ENCODE measurements at regions not wholly inside any gene's neighbourhood (a gene's known extent, or its start where the extent isn't known, plus 50 kb on each side); places are given as distances from the start of the nearest gene placed in this dataset.

DNA sequence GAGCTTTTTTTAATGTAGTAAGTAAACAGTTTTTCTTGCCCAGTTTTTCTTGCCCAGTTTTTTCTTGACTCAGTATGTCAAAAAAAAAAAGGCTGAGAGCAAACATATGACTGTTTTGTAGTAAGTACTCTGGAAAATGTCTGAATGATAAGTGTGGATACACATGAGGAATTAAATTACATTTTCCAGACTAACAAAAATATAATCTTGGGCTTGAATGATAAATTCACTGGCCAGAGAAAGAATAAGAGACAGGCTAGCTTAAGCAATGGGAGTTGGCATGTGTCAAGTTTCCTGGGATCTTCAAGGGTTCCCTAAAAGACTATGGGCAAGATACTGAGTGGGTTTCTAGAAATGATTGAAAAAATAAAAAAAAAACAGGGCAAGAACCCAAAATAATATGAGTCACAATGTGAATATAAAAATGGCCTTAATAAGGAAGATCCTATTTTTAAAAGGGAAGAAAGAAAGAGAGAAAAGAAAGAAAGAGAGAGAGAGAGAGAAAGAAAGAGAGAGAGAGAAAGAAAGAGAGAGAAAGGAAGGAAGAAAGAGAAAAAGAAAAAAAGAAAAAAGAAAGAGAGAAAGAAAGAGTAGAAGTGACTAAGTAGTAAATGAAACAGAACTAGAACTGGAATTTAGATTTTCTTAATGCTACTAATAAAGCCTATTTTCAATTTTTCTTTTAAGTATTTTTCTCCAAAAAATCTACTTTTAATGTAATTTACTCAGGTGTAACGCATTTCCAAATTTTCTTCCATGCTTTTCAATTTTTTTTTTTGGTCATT is 60.2 kb downstream of the TFPI2 start:
- H3K27me3 ChIP-seq (ENCODE audit: control insufficient read depth in 2 of 2, insufficient read depth in 1 of 2, low read length in 1 of 2), result no peaks in the 10 kb centered on the region
- no peaks in the 10 kb centered on the region for H3K4me1 ChIP-seq (ENCODE audit: control insufficient read depth in 2 of 2, insufficient read depth in 2 of 2, low read length in 2 of 2)
- no peaks in the 10 kb centered on the region for H3K36me3 ChIP-seq (ENCODE audit: control insufficient read depth in 2 of 2, insufficient read depth in 2 of 2, low read length in 1 of 2)
- no peak for DNase-seq (ENCODE audit: low read depth in 6 of 9, low spot score in 9 of 9)
- H3K27ac ChIP-seq (ENCODE audit: low read depth in 1 of 2, low read length in 1 of 2), result no peak overlapping the region
- WGBS, result 98% methylated on average over 1 of the region's 1 CpG
- H3K4me3 ChIP-seq (ENCODE audit: low read length in 2 of 2), result no peak overlapping the region
- no peaks in the 10 kb centered on the region for H3K9me3 ChIP-seq (ENCODE audit: control insufficient read depth in 2 of 2, insufficient read depth in 1 of 2, low read length in 1 of 2)

DNA sequence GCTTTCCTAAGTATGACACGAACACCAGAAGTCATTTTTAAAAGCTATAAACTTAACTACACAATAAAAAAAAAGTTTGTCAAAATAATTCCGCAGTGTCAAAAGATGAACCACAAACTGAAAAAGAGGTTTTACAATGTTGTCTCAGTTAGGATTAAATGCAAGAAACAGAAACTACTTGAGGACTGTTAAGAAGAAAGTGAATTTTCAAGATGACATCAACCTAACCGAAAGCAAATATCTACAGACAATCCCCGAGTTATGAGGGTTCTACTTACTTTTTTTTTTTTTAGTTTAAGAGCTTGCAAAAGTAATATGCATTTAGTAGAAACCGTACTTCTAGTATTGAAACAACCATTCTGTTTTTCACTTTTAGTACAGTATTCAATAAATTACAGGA is 62.3 kb downstream of the TFPI2 start:
- H3K27ac ChIP-seq (ENCODE audit: low read depth in 1 of 2, low read length in 1 of 2), result no peak overlapping the region
- H3K4me3 ChIP-seq (ENCODE audit: low read length in 2 of 2), result no peak overlapping the region
- H3K4me1 ChIP-seq (ENCODE audit: control insufficient read depth in 2 of 2, insufficient read depth in 2 of 2, low read length in 2 of 2), result no peaks in the 10 kb centered on the region
- DNase-seq (ENCODE audit: low read depth in 6 of 9, low spot score in 9 of 9), result no peak
- no peaks in the 10 kb centered on the region for H3K36me3 ChIP-seq (ENCODE audit: control insufficient read depth in 2 of 2, insufficient read depth in 2 of 2, low read length in 1 of 2)
- WGBS, result 94% methylated on average over 5 of the region's 5 CpGs
- no peaks in the 10 kb centered on the region for H3K9me3 ChIP-seq (ENCODE audit: control insufficient read depth in 2 of 2, insufficient read depth in 1 of 2, low read length in 1 of 2)
- no peaks in the 10 kb centered on the region for H3K27me3 ChIP-seq (ENCODE audit: control insufficient read depth in 2 of 2, insufficient read depth in 1 of 2, low read length in 1 of 2)

DNA sequence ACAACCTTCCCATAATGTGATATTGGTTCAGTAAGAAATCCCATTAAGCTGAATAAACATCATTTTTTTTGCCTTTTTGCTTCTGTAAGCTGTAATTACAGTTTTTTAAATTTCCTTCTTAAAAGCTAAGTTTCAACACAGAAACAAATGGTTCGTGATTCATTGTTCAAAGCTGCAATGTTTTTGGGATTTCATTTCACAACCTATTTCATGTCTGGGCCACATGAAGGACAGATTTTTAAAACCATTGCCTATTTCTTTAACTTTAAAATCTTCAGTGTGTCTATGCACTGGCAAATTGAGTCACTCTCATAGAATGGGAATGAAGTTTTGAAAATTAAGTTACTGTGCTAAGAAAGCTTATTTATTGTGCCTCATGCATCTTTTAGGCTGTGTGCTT is 66.9 kb downstream of the TFPI2 start:
- Histone ChIP-seq H3K27me3 (ENCODE audit: control insufficient read depth in 2 of 2, insufficient read depth in 1 of 2, low read length in 1 of 2) (no peaks in the 10 kb centered on the region), H3K4me1 (ENCODE audit: control insufficient read depth in 2 of 2, insufficient read depth in 2 of 2, low read length in 2 of 2) (no peaks in the 10 kb centered on the region), H3K9me3 (ENCODE audit: control insufficient read depth in 2 of 2, insufficient read depth in 1 of 2, low read length in 1 of 2) (no peaks in the 10 kb centered on the region), H3K27ac (ENCODE audit: low read depth in 1 of 2, low read length in 1 of 2) (no peak overlapping the region), H3K4me3 (ENCODE audit: low read length in 2 of 2) (no peak overlapping the region), H3K36me3 (ENCODE audit: control insufficient read depth in 2 of 2, insufficient read depth in 2 of 2, low read length in 1 of 2) (no peaks in the 10 kb centered on the region)
- DNase-seq (ENCODE audit: low read depth in 6 of 9, low spot score in 9 of 9), result no peak
- 93% methylated on average over 1 of the region's 1 CpG for WGBS

DNA sequence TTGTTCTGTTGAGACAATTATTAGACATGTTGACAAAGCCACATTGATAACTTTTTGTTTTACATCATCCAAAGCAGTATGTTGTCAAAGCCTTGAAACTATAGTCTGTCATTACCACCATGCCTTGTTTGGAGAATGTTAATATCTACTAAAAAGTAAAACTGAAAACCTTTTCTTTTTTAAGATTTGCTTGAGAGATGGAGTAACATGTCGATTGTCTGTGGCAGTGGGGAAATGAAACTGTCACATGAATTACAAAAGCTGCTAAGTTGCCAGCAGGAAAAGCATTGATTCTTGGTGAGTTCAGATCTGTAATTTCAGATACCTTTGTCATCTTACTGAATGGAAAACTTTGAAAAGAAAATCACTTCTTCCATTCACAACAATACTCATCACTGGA is 69.1 kb downstream of the TFPI2 start:
- no peaks in the 10 kb centered on the region for H3K9me3 ChIP-seq (ENCODE audit: control insufficient read depth in 2 of 2, insufficient read depth in 1 of 2, low read length in 1 of 2)
- H3K4me1 ChIP-seq (ENCODE audit: control insufficient read depth in 2 of 2, insufficient read depth in 2 of 2, low read length in 2 of 2), result no peaks in the 10 kb centered on the region
- H3K27ac ChIP-seq (ENCODE audit: low read depth in 1 of 2, low read length in 1 of 2), result no peak overlapping the region
- no peak for DNase-seq (ENCODE audit: low read depth in 6 of 9, low spot score in 9 of 9)
- no peak overlapping the region for H3K4me3 ChIP-seq (ENCODE audit: low read length in 2 of 2)
- 61% methylated on average over 1 of the region's 1 CpG for WGBS
- no peaks in the 10 kb centered on the region for H3K27me3 ChIP-seq (ENCODE audit: control insufficient read depth in 2 of 2, insufficient read depth in 1 of 2, low read length in 1 of 2)
- no peaks in the 10 kb centered on the region for H3K36me3 ChIP-seq (ENCODE audit: control insufficient read depth in 2 of 2, insufficient read depth in 2 of 2, low read length in 1 of 2)

DNA sequence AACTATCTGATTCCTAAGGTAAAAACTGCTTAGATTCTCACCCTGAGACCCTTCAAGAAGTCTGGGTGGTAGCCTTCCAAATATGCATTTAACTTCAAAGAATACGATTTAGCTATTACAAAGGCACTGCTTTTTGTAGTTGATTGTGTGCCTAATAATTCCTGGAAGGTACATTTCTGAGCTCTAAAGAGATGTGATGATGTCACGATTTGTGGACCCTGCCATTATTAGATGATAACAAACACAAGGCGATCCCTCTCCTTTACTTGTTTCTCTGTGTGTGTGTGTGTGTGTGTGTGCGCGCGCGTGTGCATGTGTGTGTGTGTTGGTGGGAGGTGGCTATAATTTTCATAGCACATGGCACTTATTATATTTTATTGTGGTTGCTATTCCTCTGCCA is 70.9 kb downstream of the TFPI2 start:
- Histone ChIP-seq H3K4me3 (ENCODE audit: low read length in 2 of 2) (no peak overlapping the region), H3K27me3 (ENCODE audit: control insufficient read depth in 2 of 2, insufficient read depth in 1 of 2, low read length in 1 of 2) (no peaks in the 10 kb centered on the region), H3K27ac (ENCODE audit: low read depth in 1 of 2, low read length in 1 of 2) (no peak overlapping the region), H3K36me3 (ENCODE audit: control insufficient read depth in 2 of 2, insufficient read depth in 2 of 2, low read length in 1 of 2) (no peaks in the 10 kb centered on the region), H3K9me3 (ENCODE audit: control insufficient read depth in 2 of 2, insufficient read depth in 1 of 2, low read length in 1 of 2) (no peaks in the 10 kb centered on the region), H3K4me1 (ENCODE audit: control insufficient read depth in 2 of 2, insufficient read depth in 2 of 2, low read length in 2 of 2) (no peaks in the 10 kb centered on the region)
- 85% methylated on average over 7 of the region's 7 CpGs for WGBS
- DNase-seq (ENCODE audit: low read depth in 6 of 9, low spot score in 9 of 9), result no peak

DNA sequence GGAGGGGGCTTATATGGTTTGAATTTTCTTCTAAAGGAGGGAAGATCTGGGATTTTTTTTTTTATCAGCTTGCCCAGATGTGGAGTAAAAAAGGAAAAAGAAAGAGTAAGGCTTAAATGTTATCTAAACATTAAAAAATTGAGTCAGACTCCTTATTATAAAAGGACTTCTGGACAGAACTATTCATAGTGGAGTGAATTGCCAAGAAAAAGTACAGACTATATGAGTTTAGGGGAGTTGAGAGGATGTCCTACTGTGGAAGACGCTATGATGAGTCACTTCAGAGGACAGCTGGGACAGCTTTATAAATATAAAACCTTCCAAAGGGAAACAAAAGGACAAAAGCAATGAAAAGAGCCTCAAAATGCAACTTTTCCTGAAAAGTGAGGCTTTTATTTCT is 73.0 kb downstream of the TFPI2 start:
- Histone ChIP-seq H3K36me3 (ENCODE audit: control insufficient read depth in 2 of 2, insufficient read depth in 2 of 2, low read length in 1 of 2) (no peaks in the 10 kb centered on the region), H3K4me3 (ENCODE audit: low read length in 2 of 2) (no peak overlapping the region), H3K9me3 (ENCODE audit: control insufficient read depth in 2 of 2, insufficient read depth in 1 of 2, low read length in 1 of 2) (no peaks in the 10 kb centered on the region), H3K27me3 (ENCODE audit: control insufficient read depth in 2 of 2, insufficient read depth in 1 of 2, low read length in 1 of 2) (no peaks in the 10 kb centered on the region), H3K27ac (ENCODE audit: low read depth in 1 of 2, low read length in 1 of 2) (no peak overlapping the region), H3K4me1 (ENCODE audit: control insufficient read depth in 2 of 2, insufficient read depth in 2 of 2, low read length in 2 of 2) (no peaks in the 10 kb centered on the region)
- WGBS, result 93% methylated on average over 1 of the region's 1 CpG
- no peak for DNase-seq (ENCODE audit: low read depth in 6 of 9, low spot score in 9 of 9)

DNA sequence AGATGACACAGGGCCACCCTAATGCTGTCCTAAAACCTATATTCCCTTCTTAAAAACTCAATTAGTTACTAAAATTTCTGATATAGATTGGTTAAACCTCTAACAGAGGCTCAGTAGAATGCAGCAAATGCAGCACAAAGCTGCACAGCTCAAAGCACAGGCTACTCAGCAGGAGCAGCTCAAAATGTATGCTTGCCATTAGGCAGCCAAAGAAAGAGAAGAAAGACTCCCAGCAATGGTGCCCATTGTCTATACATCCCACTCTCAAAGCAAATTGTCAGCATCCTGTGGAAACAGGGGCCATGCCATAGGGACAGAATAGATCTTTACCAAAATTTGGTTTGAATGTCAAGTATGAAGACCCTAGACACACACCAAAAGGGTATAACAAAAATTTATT is 73.5 kb downstream of the TFPI2 start:
- H3K27ac ChIP-seq (ENCODE audit: low read depth in 1 of 2, low read length in 1 of 2), result no peak overlapping the region
- no peak for DNase-seq (ENCODE audit: low read depth in 6 of 9, low spot score in 9 of 9)
- H3K9me3 ChIP-seq (ENCODE audit: control insufficient read depth in 2 of 2, insufficient read depth in 1 of 2, low read length in 1 of 2), result no peaks in the 10 kb centered on the region
- no peaks in the 10 kb centered on the region for H3K27me3 ChIP-seq (ENCODE audit: control insufficient read depth in 2 of 2, insufficient read depth in 1 of 2, low read length in 1 of 2)
- no peak overlapping the region for H3K4me3 ChIP-seq (ENCODE audit: low read length in 2 of 2)
- no peaks in the 10 kb centered on the region for H3K4me1 ChIP-seq (ENCODE audit: control insufficient read depth in 2 of 2, insufficient read depth in 2 of 2, low read length in 2 of 2)
- no peaks in the 10 kb centered on the region for H3K36me3 ChIP-seq (ENCODE audit: control insufficient read depth in 2 of 2, insufficient read depth in 2 of 2, low read length in 1 of 2)

DNA sequence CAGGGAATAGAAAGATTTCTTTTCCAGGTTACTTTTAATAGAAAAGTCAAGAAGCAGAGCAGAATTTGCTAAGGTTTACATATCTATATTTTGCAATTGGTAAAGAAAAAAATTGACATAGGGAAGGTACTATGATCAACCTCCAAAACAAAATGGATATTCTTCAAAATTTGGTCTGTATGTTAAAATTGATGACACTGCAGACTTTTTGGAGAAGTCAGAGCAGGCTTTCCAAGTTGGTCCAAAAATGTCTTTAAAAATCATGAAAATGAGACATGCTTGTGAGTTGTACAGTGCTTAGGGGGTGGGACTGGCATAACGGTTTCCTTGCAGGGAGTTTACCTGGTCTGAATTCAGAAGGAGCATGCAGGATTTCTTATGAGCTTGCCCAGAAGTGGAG is 77.0 kb downstream of the TFPI2 start:
- H3K36me3 ChIP-seq (ENCODE audit: control insufficient read depth in 2 of 2, insufficient read depth in 2 of 2, low read length in 1 of 2), result no peaks in the 10 kb centered on the region
- DNase-seq (ENCODE audit: low read depth in 6 of 9, low spot score in 9 of 9), result no peak
- 88% methylated on average over 1 of the region's 1 CpG for WGBS
- H3K27me3 ChIP-seq (ENCODE audit: control insufficient read depth in 2 of 2, insufficient read depth in 1 of 2, low read length in 1 of 2), result no peaks in the 10 kb centered on the region
- no peaks in the 10 kb centered on the region for H3K4me1 ChIP-seq (ENCODE audit: control insufficient read depth in 2 of 2, insufficient read depth in 2 of 2, low read length in 2 of 2)
- H3K27ac ChIP-seq (ENCODE audit: low read depth in 1 of 2, low read length in 1 of 2), result no peak overlapping the region
- no peak overlapping the region for H3K4me3 ChIP-seq (ENCODE audit: low read length in 2 of 2)
- H3K9me3 ChIP-seq (ENCODE audit: control insufficient read depth in 2 of 2, insufficient read depth in 1 of 2, low read length in 1 of 2), result no peaks in the 10 kb centered on the region

DNA sequence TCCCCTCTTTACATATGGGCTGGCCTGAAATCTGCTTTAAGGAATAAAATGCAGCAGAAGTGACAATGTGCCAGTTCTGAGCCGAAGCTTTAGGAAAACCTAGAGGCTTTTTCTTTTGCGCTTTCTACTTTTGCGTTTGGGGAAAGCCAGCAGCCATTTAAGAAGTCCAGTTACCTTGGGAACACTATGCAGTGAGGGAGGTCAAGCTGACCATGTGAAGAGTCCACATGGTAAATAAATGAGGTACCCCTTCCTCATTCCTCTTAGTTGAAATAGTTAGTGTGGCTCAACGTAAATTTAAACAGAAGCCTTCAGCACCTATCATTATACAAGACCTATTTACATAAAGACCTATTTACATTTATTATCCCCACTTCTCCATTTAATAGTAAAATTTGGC is 78.5 kb downstream of the TFPI2 start:
- H3K9me3 ChIP-seq (ENCODE audit: control insufficient read depth in 2 of 2, insufficient read depth in 1 of 2, low read length in 1 of 2), result no peaks in the 10 kb centered on the region
- H3K4me1 ChIP-seq (ENCODE audit: control insufficient read depth in 2 of 2, insufficient read depth in 2 of 2, low read length in 2 of 2), result no peaks in the 10 kb centered on the region
- DNase-seq (ENCODE audit: low read depth in 6 of 9, low spot score in 9 of 9), result no peak
- no peaks in the 10 kb centered on the region for H3K27me3 ChIP-seq (ENCODE audit: control insufficient read depth in 2 of 2, insufficient read depth in 1 of 2, low read length in 1 of 2)
- H3K4me3 ChIP-seq (ENCODE audit: low read length in 2 of 2), result no peak overlapping the region
- H3K27ac ChIP-seq (ENCODE audit: low read depth in 1 of 2, low read length in 1 of 2), result no peak overlapping the region
- no peaks in the 10 kb centered on the region for H3K36me3 ChIP-seq (ENCODE audit: control insufficient read depth in 2 of 2, insufficient read depth in 2 of 2, low read length in 1 of 2)
- WGBS, result 96% methylated on average over 4 of the region's 4 CpGs

DNA sequence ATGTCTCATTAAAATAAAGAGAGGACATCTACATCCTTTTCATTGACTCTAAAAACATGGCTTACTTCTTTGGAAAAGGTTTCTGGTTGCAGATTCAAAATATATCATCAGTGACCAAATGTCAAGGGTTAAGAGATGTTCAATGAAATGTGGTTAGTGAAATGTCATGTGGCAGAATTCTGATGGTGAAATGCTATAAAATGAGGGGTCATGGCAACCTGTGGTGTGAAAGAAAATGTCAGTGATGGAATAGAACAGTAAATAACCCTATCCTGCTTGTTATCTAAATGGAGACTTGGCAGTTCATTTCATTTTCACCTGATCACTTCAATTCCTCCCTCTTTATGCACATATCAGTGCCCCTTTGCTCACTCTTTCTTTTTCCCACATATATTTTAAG is 79.4 kb downstream of the TFPI2 start:
- Histone ChIP-seq H3K27me3 (ENCODE audit: control insufficient read depth in 2 of 2, insufficient read depth in 1 of 2, low read length in 1 of 2) (no peaks in the 10 kb centered on the region), H3K36me3 (ENCODE audit: control insufficient read depth in 2 of 2, insufficient read depth in 2 of 2, low read length in 1 of 2) (no peaks in the 10 kb centered on the region), H3K27ac (ENCODE audit: low read depth in 1 of 2, low read length in 1 of 2) (no peak overlapping the region), H3K9me3 (ENCODE audit: control insufficient read depth in 2 of 2, insufficient read depth in 1 of 2, low read length in 1 of 2) (no peaks in the 10 kb centered on the region), H3K4me3 (ENCODE audit: low read length in 2 of 2) (no peak overlapping the region), H3K4me1 (ENCODE audit: control insufficient read depth in 2 of 2, insufficient read depth in 2 of 2, low read length in 2 of 2) (no peaks in the 10 kb centered on the region)
- DNase-seq (ENCODE audit: low read depth in 6 of 9, low spot score in 9 of 9), result no peak
